Fibroblast of villous mesenchyme (primary cell): ENCODE measurements at regions not wholly inside any gene's neighbourhood (a gene's known extent, or its start where the extent isn't known, plus 50 kb on each side); places are given as distances from the start of the nearest gene placed in this dataset.

Source experiments
- DNase-seq: peaks from one replicate; pipeline ENCODE4 v3.0.0-alpha.2; 2010; ENCODE audit warnings: low read depth
- H3K4me3 ChIP-seq: 2 replicates; pipeline ENCODE4 v1.5.1; 2011; ENCODE audit warnings: low read depth, mild to moderate bottlenecking, low read length
- CTCF ChIP-seq: IDR thresholded peaks from 2 replicates; pipeline ENCODE4 v1.5.1; 2012; ENCODE audit warnings: low read depth, mild to moderate bottlenecking, low read length; ENCODE audit not compliant: insufficient read depth

GRCh38 chr6:14278006-14278405, 160.4 kb downstream of the CD83 start:
- no peak overlapping the region for H3K4me3 ChIP-seq
- DNase-seq, result no peak
- no peak for TF ChIP-seq CTCF

DNA sequence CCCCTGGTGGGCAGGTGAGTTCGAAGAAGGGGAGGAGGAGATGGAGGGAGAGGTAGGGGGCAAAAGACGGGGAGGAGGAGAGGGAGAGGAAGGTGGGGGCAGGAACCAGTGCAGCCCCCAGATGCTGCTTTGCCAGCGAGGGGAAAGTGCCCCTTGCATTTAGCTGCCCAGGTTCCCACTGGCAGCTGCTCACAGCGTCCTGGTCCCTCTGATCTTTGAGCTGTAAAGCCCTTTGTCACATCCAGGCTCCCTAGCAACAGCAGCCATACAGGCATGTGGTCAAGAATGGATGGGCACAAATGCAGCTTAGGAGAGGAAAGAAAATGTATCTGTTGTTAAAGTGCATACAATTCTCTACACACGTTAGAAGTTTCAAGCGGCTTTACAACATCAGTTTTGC, 160.9 kb downstream of the CD83 start:
- no peak overlapping the region for H3K4me3 ChIP-seq
- no peak for DNase-seq
- no peak for TF ChIP-seq CTCF

GRCh38 chr6:14280006-14280510, 162.5 kb downstream of the CD83 start:
- no peak for TF ChIP-seq CTCF
- H3K4me3 ChIP-seq, result no peak overlapping the region
- no peak for DNase-seq

GRCh38 chr6:14280766-14281293, 163.3 kb downstream of the CD83 start:
- no peak for DNase-seq
- no peak for TF ChIP-seq CTCF
- H3K4me3 ChIP-seq, result no peak overlapping the region

DNA sequence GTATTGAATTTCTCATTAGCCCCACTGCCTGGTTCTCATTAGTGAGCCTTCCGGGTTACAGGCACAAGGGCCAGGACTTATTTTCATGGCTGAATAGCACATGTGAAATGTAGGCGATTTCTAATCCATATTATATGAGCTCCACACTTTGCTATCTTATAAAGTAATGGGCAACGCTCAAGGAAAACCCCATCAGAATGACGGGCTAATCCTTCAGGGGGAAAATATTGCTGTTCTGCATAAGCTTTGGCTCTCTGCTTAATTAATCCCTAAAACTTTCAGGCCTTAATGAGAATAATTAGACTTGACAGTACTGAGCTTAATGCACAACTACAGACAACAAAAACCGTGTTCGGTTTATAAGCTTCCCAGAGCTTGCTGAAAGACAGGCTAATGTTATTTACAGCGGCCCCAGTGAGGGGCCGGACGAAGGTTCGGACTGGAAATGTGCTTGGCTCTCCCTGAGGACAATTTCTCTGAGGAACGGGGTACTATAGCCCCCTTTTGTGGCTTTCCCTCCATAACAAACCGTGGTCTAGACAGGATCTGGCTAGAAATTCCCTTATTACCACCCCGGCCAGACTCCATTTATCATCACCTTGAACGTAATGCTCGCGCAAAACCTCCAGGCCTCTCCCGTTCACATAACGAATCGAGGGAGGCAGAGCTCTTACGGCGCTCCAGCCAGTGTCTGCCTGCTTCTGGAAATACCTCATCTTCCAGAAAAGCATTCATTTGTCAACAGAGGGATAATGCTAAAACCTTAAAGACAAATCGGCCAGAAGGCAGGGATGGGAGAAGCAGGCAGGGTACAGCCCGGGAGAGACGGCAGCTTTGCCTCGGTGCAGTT, 164.5 kb downstream of the CD83 start:
- H3K4me3 ChIP-seq, result no peak overlapping the region
- no peak for DNase-seq
- no peak for TF ChIP-seq CTCF

DNA sequence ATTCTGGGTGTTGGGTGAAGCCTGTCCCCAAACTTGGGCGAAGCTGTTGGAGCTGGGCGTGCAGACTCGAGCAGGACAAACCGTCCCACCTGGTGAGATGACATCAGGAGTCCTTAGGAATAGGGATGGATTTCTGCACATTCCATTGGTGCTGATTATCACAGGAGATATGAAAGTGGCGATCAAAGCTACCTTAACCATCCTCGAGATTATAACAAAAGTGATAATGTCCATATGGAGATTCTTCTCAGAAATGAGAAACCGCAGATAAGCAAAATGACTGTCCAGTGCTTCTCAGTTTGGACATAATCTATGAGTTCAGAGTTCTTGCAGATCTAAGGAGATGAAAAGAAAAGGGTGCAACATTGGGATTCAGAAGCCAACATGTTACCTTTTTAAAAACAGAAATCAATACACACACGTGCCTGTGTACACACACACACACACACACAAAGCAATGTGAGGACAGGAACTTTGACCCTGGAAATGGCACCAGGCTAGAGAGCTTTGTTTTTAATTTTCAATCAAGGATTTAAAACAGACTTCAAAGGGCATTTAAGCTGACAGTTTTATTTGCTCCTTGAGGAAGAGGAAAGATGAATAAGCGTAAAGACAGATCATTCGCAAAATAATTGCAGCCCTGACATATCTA, 165.4 kb downstream of the CD83 start:
- H3K4me3 ChIP-seq, result no peak overlapping the region
- no peak for TF ChIP-seq CTCF
- no peak for DNase-seq
